Tibial nerve (tissue), 4 donors: ENCODE measurements at regions not wholly inside any gene's neighbourhood (a gene's known extent, or its start where the extent isn't known, plus 50 kb on each side); places are given as distances from the start of the nearest gene placed in this dataset.

Experiments used
- DNase-seq, 2 donors: peaks; one replicate each; pipeline ENCODE4 v3.0.0-alpha.2; 2019; ENCODE audit warnings: low spot score in 2 of 2
- H3K27ac ChIP-seq, 4 donors: fragments of 200-600 bp; sonication (generic) in 3 of 4; one replicate each; pipeline ENCODE4 v1.5.1; 2017 to 2019; ENCODE audit warnings: mild to moderate bottlenecking in 1 of 4
- H3K27me3 ChIP-seq, 2 donors: fragments of 200-600 bp; sonication (generic) in 1 of 2; one replicate each; pipeline versions ENCODE4 v1.5.1 to v1.6.0; 2017 to 2019
- H3K36me3 ChIP-seq, 3 donors: fragments of 200-600 bp; sonication (generic); one replicate each; pipeline ENCODE4 v1.5.1; 2018 to 2019
- H3K4me1 ChIP-seq, 4 donors: fragments of 200-600 bp; sonication (generic) in 3 of 4; one replicate each; pipeline ENCODE4 v1.5.1; 2017 to 2019
- H3K4me3 ChIP-seq, 4 donors: fragments of 200-600 bp; sonication (generic) in 3 of 4; one replicate each; pipeline ENCODE4 v1.5.1; 2017 to 2019; ENCODE audit warnings: mild to moderate bottlenecking in 1 of 4, moderate library complexity in 1 of 4
- H3K9me3 ChIP-seq, 4 donors: fragments of 200-600 bp; sonication (generic) in 3 of 4; one replicate each; pipeline ENCODE4 v1.5.1; 2017 to 2019
- EP300 ChIP-seq, 2 donors: sonication (generic); formaldehyde crosslinking; IDR thresholded peaks; one replicate each; pipeline ENCODE4 v1.6.1; 2017; ENCODE audit warnings: antibody characterized with exemption in 2 of 2, mild to moderate bottlenecking in 1 of 2
- POLR2A ChIP-seq, 2 donors: fragments of 450-650 bp; IDR thresholded peaks; one replicate each; pipeline ENCODE4 v1.6.1; 2017; ENCODE audit warnings: antibody characterized with exemption in 2 of 2, mild to moderate bottlenecking in 2 of 2, moderate library complexity in 2 of 2
- WGBS, 2 donors: methylation state at CpG; one replicate each; pipeline ENCODE4 v1.1.5; 2018; 5-methylcytosine and 5-hydroxymethylcytosine counted together
- TF ChIP-seq, protein P1 (sequence below), 5 experiments: fragments of 200-600 bp in 3 of 5; fragments of 450-650 bp in 2 of 5; sonication (generic) in 3 of 5; IDR thresholded peaks; one replicate each; pipeline ENCODE4 v1.5.1; 2016 to 2019; ENCODE audit warnings: antibody characterized with exemption in 5 of 5, mild to moderate bottlenecking in 3 of 5, moderate library complexity in 2 of 5

DNA sequence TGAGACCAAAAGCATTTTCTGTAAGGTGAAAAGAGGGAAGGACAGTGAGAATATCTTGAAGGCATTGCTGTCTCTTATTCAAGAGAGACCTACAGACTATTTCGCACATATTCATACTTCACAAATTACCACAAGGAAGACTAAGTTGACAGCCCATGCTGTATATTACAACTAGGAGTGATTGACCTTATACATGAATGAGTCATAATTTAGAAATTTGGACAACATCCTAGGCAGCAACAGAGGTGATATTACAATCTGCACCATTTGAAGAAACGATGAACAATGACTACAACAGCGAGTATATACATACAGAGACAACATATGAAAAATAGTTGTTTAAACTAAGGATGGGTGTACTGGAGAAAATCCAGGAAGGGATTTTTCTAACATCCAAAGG is 971.7 kb downstream of the CDH11 start:
- DNase-seq = no peak
- Histone ChIP-seq H3K9me3 (peaks cover 0 to 7% (median 0%) of the 10 kb centered on the region in 4 donors), H3K4me3 (no peak overlapping the region), H3K36me3 (no peaks in the 10 kb centered on the region), H3K27me3 (no peaks in the 10 kb centered on the region), H3K27ac (no peak overlapping the region), H3K4me1 (no peaks in the 10 kb centered on the region)
- TF ChIP-seq POLR2A (IDR thresholded peaks at IDR 0.05) = no peak
- TF ChIP-seq EP300 (IDR thresholded peaks at IDR 0.05) = no peak
- TF ChIP-seq, protein P1, sequence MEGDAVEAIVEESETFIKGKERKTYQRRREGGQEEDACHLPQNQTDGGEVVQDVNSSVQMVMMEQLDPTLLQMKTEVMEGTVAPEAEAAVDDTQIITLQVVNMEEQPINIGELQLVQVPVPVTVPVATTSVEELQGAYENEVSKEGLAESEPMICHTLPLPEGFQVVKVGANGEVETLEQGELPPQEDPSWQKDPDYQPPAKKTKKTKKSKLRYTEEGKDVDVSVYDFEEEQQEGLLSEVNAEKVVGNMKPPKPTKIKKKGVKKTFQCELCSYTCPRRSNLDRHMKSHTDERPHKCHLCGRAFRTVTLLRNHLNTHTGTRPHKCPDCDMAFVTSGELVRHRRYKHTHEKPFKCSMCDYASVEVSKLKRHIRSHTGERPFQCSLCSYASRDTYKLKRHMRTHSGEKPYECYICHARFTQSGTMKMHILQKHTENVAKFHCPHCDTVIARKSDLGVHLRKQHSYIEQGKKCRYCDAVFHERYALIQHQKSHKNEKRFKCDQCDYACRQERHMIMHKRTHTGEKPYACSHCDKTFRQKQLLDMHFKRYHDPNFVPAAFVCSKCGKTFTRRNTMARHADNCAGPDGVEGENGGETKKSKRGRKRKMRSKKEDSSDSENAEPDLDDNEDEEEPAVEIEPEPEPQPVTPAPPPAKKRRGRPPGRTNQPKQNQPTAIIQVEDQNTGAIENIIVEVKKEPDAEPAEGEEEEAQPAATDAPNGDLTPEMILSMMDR (IDR thresholded peaks at IDR 0.05) = no peak
- WGBS, 2 donors = 83 to 86% methylated on average over 3 of the region's 3 CpGs

DNA sequence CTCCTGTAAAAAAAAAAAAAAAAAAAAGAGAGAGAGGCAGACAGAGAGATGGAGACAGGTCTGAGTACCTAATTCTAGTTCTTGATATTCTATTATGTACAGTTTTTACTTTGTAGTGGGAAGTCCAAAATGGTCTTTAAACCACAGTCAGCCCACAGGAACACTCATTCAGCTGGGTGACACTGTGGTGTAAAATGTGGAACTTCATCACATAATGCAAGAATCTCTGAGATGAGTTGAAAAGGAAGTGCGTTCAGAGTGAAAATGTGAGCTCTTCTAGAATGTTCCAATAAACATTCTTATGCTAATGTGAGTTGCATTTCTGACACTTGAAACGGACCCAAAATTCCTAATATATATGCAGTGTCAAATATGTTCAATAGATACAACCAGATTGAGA is 972.1 kb downstream of the CDH11 start:
- WGBS, 2 donors = 73% methylated on average over 2 of the region's 2 CpGs
- Histone ChIP-seq H3K4me1 (no peaks in the 10 kb centered on the region), H3K27ac (no peak overlapping the region), H3K36me3 (no peaks in the 10 kb centered on the region), H3K9me3 (peaks cover 0 to 7% (median 0%) of the 10 kb centered on the region in 4 donors), H3K4me3 (no peak overlapping the region), H3K27me3 (no peaks in the 10 kb centered on the region)
- DNase-seq = no peak
- TF ChIP-seq, protein P1 (IDR thresholded peaks at IDR 0.05) = no peak
- TF ChIP-seq EP300 (IDR thresholded peaks at IDR 0.05) (no peak), POLR2A (IDR thresholded peaks at IDR 0.05) (no peak)

DNA sequence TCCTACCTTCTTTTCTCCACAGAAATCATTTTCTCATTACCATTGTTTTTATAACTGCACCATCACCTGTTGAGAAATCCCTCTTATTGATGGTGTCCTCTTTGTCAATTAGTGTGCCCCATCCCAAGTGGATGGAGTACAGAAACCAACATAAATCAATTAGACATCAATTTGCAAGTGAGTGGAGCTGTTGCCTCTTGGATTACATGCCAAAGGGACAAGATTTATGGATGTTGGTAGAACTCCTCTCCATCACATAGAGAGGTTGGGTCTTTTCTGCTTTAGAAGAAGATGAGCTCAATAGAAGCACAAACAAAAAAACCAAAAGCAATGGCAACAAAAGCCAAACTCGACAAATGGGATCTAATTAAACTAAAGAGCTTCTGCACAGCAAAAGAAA is 973.5 kb downstream of the CDH11 start:
- no peak overlapping the region for H3K4me3 ChIP-seq
- peaks cover 0 to 7% (median 0%) of the 10 kb centered on the region in 4 donors for H3K9me3 ChIP-seq
- no peak for DNase-seq
- no peak for TF ChIP-seq POLR2A (IDR thresholded peaks at IDR 0.05)
- no peak for TF ChIP-seq EP300 (IDR thresholded peaks at IDR 0.05)
- TF ChIP-seq, protein P1 (IDR thresholded peaks at IDR 0.05) = no peak
- WGBS, 2 donors = 84 to 88% methylated on average over 1 of the region's 1 CpG
- no peaks in the 10 kb centered on the region for H3K4me1 ChIP-seq
- H3K27ac ChIP-seq = no peak overlapping the region
- H3K36me3 ChIP-seq = no peaks in the 10 kb centered on the region
- H3K27me3 ChIP-seq = no peaks in the 10 kb centered on the region

DNA sequence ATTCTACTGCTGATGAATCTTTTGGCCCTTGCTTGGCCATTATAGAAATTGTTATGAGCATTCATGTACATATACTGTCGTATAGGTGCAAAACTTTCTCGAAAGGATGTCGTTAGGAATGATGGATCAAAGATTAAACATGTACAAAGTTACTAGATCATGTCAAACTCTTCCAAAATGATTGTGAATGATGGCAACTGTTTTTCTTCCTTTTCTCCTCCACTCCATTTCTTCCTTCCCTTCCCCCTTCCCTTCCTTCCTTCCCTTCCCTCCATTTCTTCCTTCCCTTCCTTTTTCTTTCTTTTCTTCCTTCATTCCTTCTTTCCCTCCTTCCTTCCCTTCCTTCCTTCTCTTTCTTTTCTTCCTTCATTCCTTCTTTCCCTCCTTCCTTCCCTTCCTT is 973.9 kb downstream of the CDH11 start:
- no peak for DNase-seq
- no peak overlapping the region for H3K27ac ChIP-seq
- H3K36me3 ChIP-seq = no peaks in the 10 kb centered on the region
- H3K9me3 ChIP-seq = peaks cover 0 to 7% (median 0%) of the 10 kb centered on the region in 4 donors
- TF ChIP-seq, protein P1 (IDR thresholded peaks at IDR 0.05) = no peak
- no peak for TF ChIP-seq EP300 (IDR thresholded peaks at IDR 0.05)
- no peak for TF ChIP-seq POLR2A (IDR thresholded peaks at IDR 0.05)
- 91 to 95% methylated on average over 3 of the region's 3 CpGs for WGBS, 2 donors
- H3K27me3 ChIP-seq = no peaks in the 10 kb centered on the region
- H3K4me3 ChIP-seq = no peak overlapping the region
- no peaks in the 10 kb centered on the region for H3K4me1 ChIP-seq

DNA sequence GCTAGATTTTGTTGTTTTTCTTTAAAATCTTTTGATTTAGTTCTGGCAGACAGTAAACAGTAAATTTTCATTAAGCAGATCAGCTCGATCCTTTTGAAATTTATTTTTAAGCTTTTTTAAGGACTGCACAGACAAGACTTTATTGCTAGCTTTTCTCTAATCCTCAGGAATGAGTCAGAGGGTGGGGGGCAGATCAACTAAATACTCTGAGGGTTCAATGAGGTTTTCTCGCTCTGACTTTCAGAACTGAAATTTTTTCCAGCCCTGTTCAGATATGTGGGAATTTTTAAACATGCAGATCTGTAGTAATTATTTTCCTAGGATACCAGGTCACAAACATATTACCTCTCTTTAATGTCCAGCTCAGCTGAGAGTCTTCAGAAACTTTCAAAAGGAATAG is 977.2 kb downstream of the CDH11 start:
- TF ChIP-seq POLR2A (IDR thresholded peaks at IDR 0.05) = no peak
- TF ChIP-seq, protein P1 (IDR thresholded peaks at IDR 0.05) = no peak
- TF ChIP-seq EP300 (IDR thresholded peaks at IDR 0.05) = no peak
- Histone ChIP-seq H3K9me3 (peaks cover 0 to 7% (median 0%) of the 10 kb centered on the region in 4 donors), H3K27ac (no peak overlapping the region), H3K36me3 (no peaks in the 10 kb centered on the region), H3K27me3 (no peaks in the 10 kb centered on the region), H3K4me1 (no peaks in the 10 kb centered on the region), H3K4me3 (no peak overlapping the region)
- no peak for DNase-seq
- 27 to 31% methylated on average over 2 of the region's 2 CpGs for WGBS, 2 donors
